ENCODE measurements at regions not wholly inside any gene's neighbourhood (a gene's known extent, or its start where the extent isn't known, plus 50 kb on each side); places are given as distances from the start of the nearest gene placed in this dataset.

GRCh38 chr1:22204989-22205913 is 62.4 kb upstream of the WNT4 start:
- peak overlapping the region; percentile 77 for H3K27ac ChIP-seq
- no peak for DNase-seq (ENCODE audit: low spot score)
- no peak for TF ChIP-seq CTCF (conservative IDR thresholded peaks at IDR 0.05; ENCODE audit: low read depth)
- POLR2A ChIA-PET (ENCODE audit: low non-redundant PET) = no interaction called here
- CTCF ChIA-PET = interaction anchor here (0.6 kb wide), 3 partner anchors 9 to 678 kb away, joined by 3 to 4 read pairs (median 4); no protein-coding TSS in a partner anchor

GRCh38 chr1:22206551-22207125 is 63.7 kb upstream of the WNT4 start:
- POLR2A ChIA-PET (ENCODE audit: low non-redundant PET) = no interaction called here
- no peak overlapping the region for H3K27ac ChIP-seq
- CTCF ChIA-PET = no interaction called here
- no peak for TF ChIP-seq CTCF (conservative IDR thresholded peaks at IDR 0.05; ENCODE audit: low read depth)
- DNase-seq (ENCODE audit: low spot score) = no peak

GRCh38 chr1:22207511-22208267 is 64.8 kb upstream of the WNT4 start:
- ChIA-PET POLR2A (ENCODE audit: low non-redundant PET) (no interaction called here), CTCF (no interaction called here)
- no peak for TF ChIP-seq CTCF (conservative IDR thresholded peaks at IDR 0.05; ENCODE audit: low read depth)
- DNase-seq (ENCODE audit: low spot score) = no peak
- no peak overlapping the region for H3K27ac ChIP-seq

- POLR2A ChIA-PET (ENCODE audit: low non-redundant PET) = no interaction called here
- CTCF ChIA-PET = no interaction called here
These were observed 65.5 kb upstream of the WNT4 start for GRCh38 chr1:22208268-22208972.

GRCh38 chr1:22208973-22209378 is 66.1 kb upstream of the WNT4 start:
- DNase-seq (ENCODE audit: low spot score) = no peak
- no peak overlapping the region for H3K27ac ChIP-seq
- CTCF ChIA-PET = no interaction called here
- POLR2A ChIA-PET (ENCODE audit: low non-redundant PET) = no interaction called here
- no peak for TF ChIP-seq CTCF (conservative IDR thresholded peaks at IDR 0.05; ENCODE audit: low read depth)

More at GRCh38 chr1:22208268-22208972, 65.5 kb upstream of the WNT4 start:
- no peak; the same call in 1 of the 2 replicates for TF ChIP-seq CTCF (conservative IDR thresholded peaks at IDR 0.05; ENCODE audit: low read depth)
- no peak overlapping the region for H3K27ac ChIP-seq
- no peak for DNase-seq (ENCODE audit: low spot score)

GRCh38 chr1:22210176-22210575 is 67.3 kb upstream of the WNT4 start:
- ChIA-PET POLR2A (ENCODE audit: low non-redundant PET) (no interaction called here), CTCF (interaction anchor here (0.8 kb wide), 1 partner anchor 31 kb away, joined by 4 read pairs; no protein-coding TSS in a partner anchor)
- no peak overlapping the region for H3K27ac ChIP-seq
- no peak for TF ChIP-seq CTCF (conservative IDR thresholded peaks at IDR 0.05; ENCODE audit: low read depth)
- DNase-seq (ENCODE audit: low spot score) = no peak
